Ectodermal cell (in vitro differentiated cells): ENCODE measurements at regions not wholly inside any gene's neighbourhood (a gene's known extent, or its start where the extent isn't known, plus 50 kb on each side); places are given as distances from the start of the nearest gene placed in this dataset.

Experiments used
- H3K27ac ChIP-seq: 2 replicates; pipeline ENCODE4 v1.7.0; 2013; ENCODE audit warnings: mild to moderate bottlenecking, low read depth, low read length; ENCODE audit not compliant: insufficient read depth, poor library complexity, severe bottlenecking
- H3K27me3 ChIP-seq: 2 replicates; pipeline ENCODE4 v1.7.0; 2013; ENCODE audit warnings: mild to moderate bottlenecking, low read length; ENCODE audit not compliant: insufficient read depth, control insufficient read depth, poor library complexity, severe bottlenecking
- H3K36me3 ChIP-seq: one replicate; pipeline ENCODE4 v1.7.0; 2013; ENCODE audit warnings: low read length; ENCODE audit not compliant: control insufficient read depth, insufficient read depth
- H3K4me1 ChIP-seq: one replicate; pipeline ENCODE4 v1.7.0; 2013; ENCODE audit warnings: low read length; ENCODE audit not compliant: control insufficient read depth, insufficient read depth
- H3K4me3 ChIP-seq: 2 replicates; pipeline ENCODE4 v1.7.0; 2013; ENCODE audit warnings: low read depth, low read length, control low read depth; ENCODE audit not compliant: insufficient read depth
- H3K9me3 ChIP-seq: 2 replicates; pipeline ENCODE4 v1.7.0; 2013; ENCODE audit warnings: mild to moderate bottlenecking, low read length, moderate library complexity; ENCODE audit not compliant: control insufficient read depth
- WGBS, 2 experiments: methylation state at CpG; one replicate each; pipeline ENCODE4 v1.1.7; 2013; ENCODE audit warnings: missing lambda C conversion rate in 2 of 2; 5-methylcytosine and 5-hydroxymethylcytosine counted together

- H3K36me3 ChIP-seq: no peaks in the 10 kb centered on the region
- H3K4me3 ChIP-seq: no peak overlapping the region
- H3K27me3 ChIP-seq: no peaks in the 10 kb centered on the region
- no peak overlapping the region for H3K27ac ChIP-seq
- H3K9me3 ChIP-seq: no peaks in the 10 kb centered on the region
- WGBS, 2 experiments: 94 to 100% methylated on average over 1 of the region's 1 CpG
- H3K4me1 ChIP-seq: no peaks in the 10 kb centered on the region
Measured at GRCh38 chr3:21105784-21106183, 645.2 kb downstream of the ZNF385D start.

GRCh38 chr3:21100656-21101359 is 650.2 kb downstream of the ZNF385D start:
- H3K27ac ChIP-seq: no peak overlapping the region
- no peaks in the 10 kb centered on the region for H3K9me3 ChIP-seq
- H3K36me3 ChIP-seq: no peaks in the 10 kb centered on the region
- H3K4me3 ChIP-seq: no peak overlapping the region
- no peaks in the 10 kb centered on the region for H3K27me3 ChIP-seq
- H3K4me1 ChIP-seq: no peaks in the 10 kb centered on the region
- WGBS, 2 experiments: 91 to 93% methylated on average over 4 to 6 of the region's 6 CpGs

DNA sequence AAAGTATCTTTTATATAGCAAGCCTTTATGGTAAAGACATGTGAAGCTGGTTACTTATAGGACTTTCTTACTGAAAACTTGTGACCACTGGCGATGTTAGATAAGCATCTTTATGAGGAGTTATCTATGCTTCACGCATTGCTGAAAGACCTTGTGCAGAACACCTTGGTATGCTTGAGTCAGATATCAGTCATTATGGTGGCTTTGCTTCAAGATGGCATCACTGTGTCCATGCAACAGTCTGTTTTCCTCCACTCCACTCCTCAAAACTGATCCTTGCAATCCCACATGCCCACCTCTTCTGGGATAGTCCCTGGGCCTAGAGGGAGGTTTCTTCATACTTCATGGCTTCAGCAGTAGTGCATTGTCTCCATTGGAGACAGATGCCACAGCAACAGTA is 656.3 kb downstream of the ZNF385D start:
- no peaks in the 10 kb centered on the region for H3K4me1 ChIP-seq
- H3K27ac ChIP-seq: no peak overlapping the region
- H3K9me3 ChIP-seq: no peaks in the 10 kb centered on the region
- no peak overlapping the region for H3K4me3 ChIP-seq
- no peaks in the 10 kb centered on the region for H3K36me3 ChIP-seq
- H3K27me3 ChIP-seq: no peaks in the 10 kb centered on the region
- 94 to 96% methylated on average over 2 of the region's 2 CpGs for WGBS, 2 experiments

GRCh38 chr3:21073561-21073960 is 677.4 kb downstream of the ZNF385D start:
- Histone ChIP-seq H3K9me3 (no peaks in the 10 kb centered on the region), H3K27ac (no peak overlapping the region), H3K27me3 (no peaks in the 10 kb centered on the region), H3K36me3 (no peaks in the 10 kb centered on the region), H3K4me1 (no peaks in the 10 kb centered on the region), H3K4me3 (no peak overlapping the region)
- WGBS, 2 experiments: 100% methylated on average over 1 of the region's 1 CpG

DNA sequence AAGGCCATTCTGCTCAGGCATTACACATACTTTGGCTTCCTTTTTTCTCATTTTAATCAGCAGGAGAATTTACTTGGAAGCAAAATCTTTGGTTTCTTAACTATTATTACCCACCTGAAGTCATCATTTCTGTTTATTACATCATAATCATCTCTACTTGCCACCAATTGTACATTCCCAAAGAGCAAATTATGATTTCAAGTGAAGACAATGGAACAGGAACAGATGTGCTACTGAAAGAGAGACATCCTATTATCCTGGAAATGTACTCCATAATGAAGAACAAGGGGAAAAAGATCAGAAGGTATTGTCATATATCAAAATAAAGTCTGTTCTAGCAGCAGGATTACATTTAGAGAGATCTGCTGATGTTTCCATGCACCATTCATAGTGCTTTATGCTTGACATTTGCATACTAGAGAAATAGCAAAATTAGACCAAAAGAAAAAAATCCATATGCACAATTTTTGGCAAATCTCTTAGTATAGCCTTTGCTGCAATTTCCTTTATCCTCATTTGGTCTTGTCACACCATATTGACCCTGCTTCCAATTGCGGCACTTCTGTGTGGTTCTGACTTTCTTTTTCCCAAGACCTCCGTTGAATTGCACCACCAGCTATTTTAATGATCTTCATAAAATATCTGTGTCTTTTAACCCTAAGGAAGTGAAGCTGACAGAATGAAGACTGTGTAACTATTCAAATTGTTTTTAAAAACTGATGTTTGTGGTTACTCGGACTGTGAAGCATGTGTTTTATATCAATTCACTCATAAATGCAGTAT is 683.8 kb downstream of the ZNF385D start:
- Histone ChIP-seq H3K27ac (no peak overlapping the region), H3K9me3 (no peaks in the 10 kb centered on the region), H3K4me1 (no peaks in the 10 kb centered on the region), H3K27me3 (no peaks in the 10 kb centered on the region), H3K36me3 (no peaks in the 10 kb centered on the region), H3K4me3 (no peak overlapping the region)
- WGBS, 2 experiments: 72 to 79% methylated on average over 3 of the region's 3 CpGs

- H3K27me3 ChIP-seq: no peaks in the 10 kb centered on the region
- H3K36me3 ChIP-seq: no peaks in the 10 kb centered on the region
- 76 to 82% methylated on average over 4 of the region's 4 CpGs for WGBS, 2 experiments
- H3K4me1 ChIP-seq: no peaks in the 10 kb centered on the region
- H3K4me3 ChIP-seq: no peak overlapping the region
- H3K27ac ChIP-seq: no peak overlapping the region
- no peaks in the 10 kb centered on the region for H3K9me3 ChIP-seq
Measured at GRCh38 chr3:21062831-21063294, 688.1 kb downstream of the ZNF385D start.

DNA sequence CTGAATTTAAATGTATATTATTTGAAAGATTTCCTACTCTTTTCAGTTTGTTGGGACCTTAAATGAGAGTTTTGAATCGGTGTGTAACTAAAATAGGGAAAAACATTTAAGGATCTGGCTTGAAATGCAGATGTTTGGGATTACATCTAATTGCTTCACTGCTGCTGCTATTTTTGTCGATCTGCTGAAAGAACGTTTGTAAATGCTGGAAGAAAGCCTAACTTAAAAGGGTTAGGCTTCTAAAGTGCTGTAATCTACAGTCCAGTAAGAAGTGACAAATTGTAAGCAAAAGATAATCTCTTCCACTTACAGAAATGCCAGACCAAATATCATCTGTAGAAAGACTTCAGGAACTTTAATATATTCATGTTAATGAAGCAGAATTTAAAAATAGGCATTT is 691.6 kb downstream of the ZNF385D start:
- no peak overlapping the region for H3K27ac ChIP-seq
- H3K9me3 ChIP-seq: no peaks in the 10 kb centered on the region
- H3K4me3 ChIP-seq: no peak overlapping the region
- WGBS, 2 experiments: 86 to 89% methylated on average over 3 of the region's 3 CpGs
- H3K36me3 ChIP-seq: no peaks in the 10 kb centered on the region
- no peaks in the 10 kb centered on the region for H3K4me1 ChIP-seq
- H3K27me3 ChIP-seq: no peaks in the 10 kb centered on the region

GRCh38 chr3:21056293-21056692 is 694.7 kb downstream of the ZNF385D start:
- Histone ChIP-seq H3K36me3 (no peaks in the 10 kb centered on the region), H3K4me3 (no peak overlapping the region), H3K9me3 (no peaks in the 10 kb centered on the region), H3K4me1 (no peaks in the 10 kb centered on the region), H3K27me3 (no peaks in the 10 kb centered on the region), H3K27ac (no peak overlapping the region)
- WGBS, 2 experiments: 86 to 96% methylated on average over 1 of the region's 1 CpG

GRCh38 chr3:21055015-21055414 is 696.0 kb downstream of the ZNF385D start:
- H3K36me3 ChIP-seq: no peaks in the 10 kb centered on the region

DNA sequence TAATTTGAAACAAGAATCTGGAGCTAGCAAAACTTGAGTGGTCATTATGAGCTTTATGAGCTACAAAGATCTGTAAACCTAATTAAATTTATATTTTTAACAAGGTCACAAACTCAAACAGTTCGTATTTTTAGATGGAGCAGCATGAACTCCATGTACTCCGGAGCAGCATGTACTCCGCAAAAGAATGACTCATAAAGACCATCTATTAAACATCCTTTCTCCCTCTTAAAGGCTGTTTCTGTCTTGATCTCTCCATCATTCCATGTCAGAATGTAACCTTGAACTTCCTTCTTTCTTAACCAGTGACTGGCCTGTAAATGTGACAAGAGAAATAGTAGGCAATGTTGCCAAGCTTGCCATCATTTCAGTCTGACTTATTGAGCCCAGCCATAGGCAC is 696.9 kb downstream of the ZNF385D start:
- WGBS, 2 experiments: 93 to 95% methylated on average over 3 of the region's 3 CpGs
- Histone ChIP-seq H3K9me3 (no peaks in the 10 kb centered on the region), H3K36me3 (no peaks in the 10 kb centered on the region), H3K4me1 (no peaks in the 10 kb centered on the region), H3K27me3 (no peaks in the 10 kb centered on the region), H3K4me3 (no peak overlapping the region), H3K27ac (no peak overlapping the region)

More at GRCh38 chr3:21055015-21055414, 696.0 kb downstream of the ZNF385D start:
- Histone ChIP-seq H3K4me3 (no peak overlapping the region), H3K27me3 (no peaks in the 10 kb centered on the region), H3K4me1 (no peaks in the 10 kb centered on the region), H3K27ac (no peak overlapping the region), H3K9me3 (no peaks in the 10 kb centered on the region)
